DMS 273 treated with DMSO at 0.1 percent for 48 hours (cell line): ENCODE measurements at regions not wholly inside any gene's neighbourhood (a gene's known extent, or its start where the extent isn't known, plus 50 kb on each side); places are given as distances from the start of the nearest gene placed in this dataset.
"Not testable (repeated sequence)": the region's sequence is repeated elsewhere in the genome, so short reads cannot be mapped to it uniquely, and the experiment has no call there.

Experiments used
- DNase-seq: peaks from one replicate; lab custom pipeline; 2025; lab: John Stamatoyannopoulos, UW

GRCh38 chr9:108277216-108277615 lies 578.6 kb downstream of the ACTL7B start:
- DNase-seq = no peak

DNA sequence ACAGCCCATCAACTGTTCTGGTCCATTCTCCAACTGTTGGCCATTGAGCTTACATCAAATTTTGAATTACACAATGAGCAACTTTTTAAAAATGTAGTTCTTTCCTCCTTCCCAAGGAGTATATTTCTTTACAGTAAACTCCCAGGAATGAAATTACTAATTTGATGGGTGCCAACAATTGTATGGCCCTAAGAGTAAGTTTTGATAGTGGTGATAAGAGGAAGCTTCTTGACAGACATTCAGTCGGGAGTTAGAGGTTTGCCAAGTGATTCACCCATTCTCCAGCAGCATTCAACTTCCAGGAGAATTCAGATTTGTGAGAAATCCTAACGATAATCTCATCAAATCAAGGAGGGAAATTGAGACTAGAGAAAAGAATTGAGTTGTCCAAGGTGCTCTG lies 579.9 kb downstream of the ACTL7B start:
- DNase-seq = no peak

DNA sequence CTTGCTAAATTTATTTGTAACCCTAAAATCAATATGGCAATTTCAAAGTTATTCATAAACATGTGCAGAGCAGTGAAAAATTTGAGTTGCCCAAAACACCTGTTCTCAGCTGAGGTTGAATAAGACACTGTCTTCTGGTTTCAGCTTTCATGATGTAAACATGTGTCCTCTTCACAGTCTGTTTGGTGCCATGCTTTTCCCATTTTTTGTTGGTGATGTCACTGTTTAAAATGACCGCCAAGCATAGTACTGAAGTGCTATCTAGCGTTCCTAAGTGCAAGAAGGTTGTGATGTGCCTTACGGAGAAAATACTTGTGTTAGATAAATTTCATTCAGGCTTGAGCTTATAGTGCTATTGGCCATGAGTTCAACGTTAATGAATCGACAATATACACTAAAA lies 580.8 kb downstream of the ACTL7B start:
- DNase-seq = no peak

DNA sequence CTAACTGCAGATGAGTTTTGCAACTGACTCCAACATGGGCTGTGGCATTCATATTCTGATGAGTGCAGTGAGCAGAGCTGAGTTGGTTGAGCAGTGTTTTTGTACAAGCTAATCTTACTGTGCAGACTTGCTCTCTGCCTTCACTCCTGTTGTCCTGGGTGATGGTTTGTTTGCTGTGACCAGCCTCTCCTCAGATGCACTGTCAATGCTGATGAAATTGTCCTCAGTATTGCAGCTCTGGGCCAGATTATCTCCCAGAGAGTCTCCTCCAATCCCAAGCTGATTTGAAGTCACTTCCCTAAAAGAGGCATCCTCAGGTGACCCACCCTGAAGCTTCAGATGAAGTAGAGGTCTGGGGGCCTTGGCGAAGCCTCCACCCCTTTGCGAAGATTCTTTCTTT lies 581.8 kb downstream of the ACTL7B start:
- no peak for DNase-seq

- DNase-seq = peak; percentile 53
Measured at GRCh38 chr9:108272349-108272899, 583.4 kb downstream of the ACTL7B start.

DNA sequence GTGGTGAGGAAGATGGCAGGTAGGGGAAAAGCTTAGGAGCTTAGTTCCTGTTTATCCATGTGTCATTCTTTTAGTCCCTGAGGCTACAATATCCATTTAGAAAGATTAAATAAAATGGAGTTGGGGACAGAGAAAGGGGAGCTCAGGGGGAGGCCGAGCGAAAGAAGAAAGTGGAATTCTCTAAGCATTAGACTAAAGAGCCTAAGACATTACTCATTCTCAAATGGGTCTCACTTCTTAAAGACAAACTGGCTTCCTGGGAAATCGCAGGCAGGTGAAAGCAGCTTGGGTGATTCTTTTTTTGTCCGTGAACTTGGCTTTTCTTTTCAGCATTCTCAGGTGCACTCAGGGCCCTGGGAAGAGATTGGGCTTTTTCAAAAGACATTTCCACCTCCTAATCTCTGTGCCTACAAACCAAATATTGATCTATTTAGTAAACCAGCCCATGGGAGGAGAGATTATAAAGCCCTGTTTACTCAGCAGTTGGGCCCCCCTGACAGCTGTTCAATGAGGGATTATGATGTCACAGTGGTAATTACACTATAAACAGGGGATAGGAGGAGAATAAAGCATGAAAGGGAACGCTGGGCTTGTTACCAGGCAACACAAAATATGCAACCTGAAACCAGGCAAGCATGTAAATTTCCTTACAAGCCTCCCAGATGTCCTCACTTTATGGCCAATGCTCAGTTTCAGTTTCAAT lies 584.0 kb downstream of the ACTL7B start:
- DNase-seq = peak; percentile 94

DNA sequence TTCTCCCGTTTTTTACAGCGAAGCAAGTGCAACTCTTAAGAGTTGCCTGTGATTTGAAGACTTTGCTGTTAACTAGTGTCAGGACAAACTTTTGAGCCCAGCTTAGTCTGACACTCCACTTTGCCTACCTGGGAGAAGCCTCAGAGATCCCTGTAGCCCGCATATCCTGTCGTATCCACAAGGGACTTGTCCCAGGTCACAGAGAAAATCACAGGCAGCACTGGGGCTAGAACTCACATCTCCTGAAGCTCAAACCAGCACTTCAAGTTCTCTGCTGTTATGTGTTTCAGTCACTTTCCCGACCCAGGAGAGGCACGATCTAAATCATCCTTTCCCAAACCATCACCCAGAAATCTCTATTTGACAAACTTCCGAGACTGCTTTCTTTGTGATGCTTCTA lies 584.5 kb downstream of the ACTL7B start:
- DNase-seq = no peak

DNA sequence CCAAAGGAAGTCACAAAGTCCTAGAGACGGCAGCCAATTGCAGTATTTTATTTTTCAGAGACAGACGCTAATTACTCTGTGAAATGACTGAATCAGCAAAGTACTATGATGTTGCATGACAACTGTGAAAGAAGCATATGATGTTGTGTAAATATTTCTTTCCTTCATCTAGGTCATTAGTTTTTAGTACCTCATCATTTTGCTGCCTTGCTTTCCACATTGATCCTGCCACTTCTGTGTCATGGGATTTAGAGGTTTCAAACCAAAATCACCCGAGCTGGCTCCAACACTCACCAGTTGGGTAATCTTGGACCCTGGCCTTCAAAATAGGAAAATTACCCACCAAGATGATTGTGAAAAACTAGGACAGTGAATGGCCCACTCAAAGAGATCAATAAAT lies 585.2 kb downstream of the ACTL7B start:
- no peak for DNase-seq

- no peak for DNase-seq
Measured at GRCh38 chr9:108270051-108270450, 585.7 kb downstream of the ACTL7B start.

- DNase-seq = no peak
Measured at GRCh38 chr9:108269371-108269770, 586.4 kb downstream of the ACTL7B start.

DNA sequence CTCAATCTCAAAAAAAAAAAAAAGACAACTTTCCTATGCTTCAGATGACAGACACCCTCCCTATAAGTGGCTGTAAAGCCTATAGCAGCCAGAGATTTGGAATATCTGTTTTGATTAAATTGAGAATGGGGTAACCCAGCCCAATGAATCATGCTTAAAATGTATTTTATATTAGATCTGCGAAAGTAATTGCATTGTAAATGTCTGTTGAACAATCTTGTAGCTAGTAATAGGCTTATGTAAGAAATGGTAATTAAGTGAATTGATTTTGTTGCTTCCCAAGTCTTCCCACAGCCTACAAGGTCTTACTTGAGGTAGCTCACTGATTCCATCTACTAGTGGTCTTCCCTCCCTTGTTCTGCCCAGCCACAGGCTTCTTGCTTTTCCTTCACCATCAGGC lies 590.7 kb downstream of the ACTL7B start:
- no peak for DNase-seq

GRCh38 chr9:108264093-108264492 lies 591.7 kb downstream of the ACTL7B start:
- DNase-seq = no peak

DNA sequence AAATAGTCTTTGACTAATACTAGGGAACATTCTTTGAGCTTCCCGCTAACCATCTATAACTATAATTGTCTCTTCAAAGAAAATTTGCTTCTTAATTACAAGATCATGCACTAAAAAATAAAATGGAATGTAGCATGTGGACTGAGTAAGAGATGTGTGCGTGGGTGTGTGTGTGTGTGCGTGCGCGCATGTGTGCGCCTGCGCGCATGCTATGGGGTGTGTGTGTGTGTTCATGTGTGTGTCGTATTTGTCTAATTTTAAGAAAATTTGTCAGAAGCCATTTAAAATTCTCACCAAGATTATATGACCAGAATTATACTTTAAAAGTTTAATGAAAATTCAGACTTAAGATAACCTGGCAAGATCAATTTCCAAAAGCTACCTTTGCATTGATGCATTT lies 593.0 kb downstream of the ACTL7B start:
- DNase-seq = no peak

- no peak for DNase-seq
Measured at GRCh38 chr9:108259917-108260675, 595.7 kb downstream of the ACTL7B start.

DNA sequence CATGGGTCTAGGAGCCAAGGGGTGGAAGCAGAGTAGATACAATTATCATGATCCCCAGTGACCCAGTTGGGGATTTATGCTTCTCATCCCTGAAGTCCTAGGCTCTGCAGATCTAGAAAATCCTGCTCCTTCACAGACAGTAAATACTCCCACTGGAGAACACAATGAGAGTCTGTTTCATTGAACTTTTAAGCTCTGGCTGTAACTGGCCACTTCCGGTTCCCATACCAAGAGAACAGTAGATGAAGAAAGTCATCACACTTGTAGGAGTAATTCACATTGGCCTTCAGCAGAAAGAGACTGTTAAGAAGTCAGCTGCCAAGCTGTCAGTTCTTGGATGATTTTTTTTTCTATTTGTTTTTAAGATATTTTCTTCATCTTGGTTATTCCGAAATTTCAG lies 597.1 kb downstream of the ACTL7B start:
- DNase-seq = no peak

GRCh38 chr9:108257382-108257781 lies 598.4 kb downstream of the ACTL7B start:
- DNase-seq = no peak

DNA sequence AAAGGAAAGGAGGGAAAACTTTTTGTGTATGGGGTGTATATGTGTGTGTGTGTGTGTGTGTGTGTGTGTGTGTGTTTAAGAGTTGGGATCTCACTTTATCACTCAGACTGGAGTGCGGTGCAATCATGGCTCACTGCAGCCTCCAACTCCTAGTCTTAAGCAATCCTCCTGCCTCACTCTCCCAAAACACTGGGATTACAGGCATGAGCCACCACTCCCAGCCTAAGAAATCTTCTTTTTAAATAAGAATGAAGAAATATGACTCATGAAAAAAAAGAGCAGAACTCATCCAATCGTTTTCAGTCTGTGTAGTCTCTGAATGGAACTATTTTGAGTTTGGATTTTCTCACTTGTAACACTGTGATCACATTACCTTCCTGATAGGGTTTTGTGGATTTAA lies 601.5 kb downstream of the ACTL7B start:
- DNase-seq = no peak

GRCh38 chr9:108247391-108247790 lies 608.4 kb downstream of the ACTL7B start:
- not testable (repeated sequence) for DNase-seq

GRCh38 chr9:108245901-108246300 lies 609.9 kb downstream of the ACTL7B start:
- no peak for DNase-seq

- DNase-seq = no peak
Measured at GRCh38 chr9:108245331-108245730, 610.5 kb downstream of the ACTL7B start.

GRCh38 chr9:108244686-108245085 lies 611.1 kb downstream of the ACTL7B start:
- DNase-seq = no peak

GRCh38 chr9:108241384-108242073 lies 614.3 kb downstream of the ACTL7B start:
- DNase-seq = no peak
